CD4-positive, alpha-beta T cell (primary cell): ENCODE measurements at regions not wholly inside any gene's neighbourhood (a gene's known extent, or its start where the extent isn't known, plus 50 kb on each side); places are given as distances from the start of the nearest gene placed in this dataset.

ENCODE experiments used
- ATAC-seq: fragments of 200-7000 bp; cut with Tn5 transposase; one replicate; pipeline ENCODE4 v1.10.0; 2022; ENCODE audit warnings: mild to moderate bottlenecking; ENCODE audit not compliant: poor library complexity
- CTCF ChIA-PET: fragments of 350-600 bp; sonication (Branson Sonifier 250); formaldehyde crosslinking; loops from one replicate; lab custom pipeline; 2021; ENCODE audit warnings: antibody characterized with exemption, inconsistent platforms; lab: Charles Lee
- POLR2A ChIA-PET: fragments of 350-600 bp; sonication (Branson Sonifier 250); formaldehyde crosslinking; loops from one replicate; lab custom pipeline; 2021; ENCODE audit warnings: antibody characterized with exemption, inconsistent platforms; lab: Charles Lee
- DNase-seq, 14 experiments: peaks; one replicate each; pipeline ENCODE4 v3.0.0-alpha.2; 2013 to 2020; ENCODE audit warnings: mixed read lengths in 2 of 14
- H3K27ac ChIP-seq, 2 donors: one replicate each; pipeline versions ENCODE4 v1.5.1 to v1.7.0; 2013; ENCODE audit warnings: low read length in 2 of 2, low read depth in 1 of 2, mild to moderate bottlenecking in 1 of 2
- H3K27me3 ChIP-seq, 2 experiments: 1 replicate in 1 of 2; 2 replicates in 1 of 2; pipeline versions ENCODE4 v1.6.1 to v1.7.0; 2013; ENCODE audit warnings: low read length in 2 of 2, control low read depth in 1 of 2, mild to moderate bottlenecking in 1 of 2, moderate library complexity in 1 of 2; ENCODE audit not compliant: insufficient read depth in 2 of 2, control insufficient read depth in 1 of 2
- H3K36me3 ChIP-seq: one replicate; pipeline ENCODE4 v1.6.1; 2013; ENCODE audit warnings: low read length, control low read depth; ENCODE audit not compliant: insufficient read depth
- H3K4me1 ChIP-seq: one replicate; pipeline ENCODE4 v1.6.1; 2013; ENCODE audit warnings: low read length, control low read depth; ENCODE audit not compliant: insufficient read depth
- H3K4me3 ChIP-seq: one replicate; pipeline ENCODE4 v1.5.1; 2013; ENCODE audit warnings: mild to moderate bottlenecking, low read length, moderate library complexity
- H3K9me3 ChIP-seq, 2 experiments: 1 replicate in 1 of 2; 2 replicates in 1 of 2; pipeline versions ENCODE4 v1.6.1 to v1.7.0; 2013; ENCODE audit warnings: low read length in 2 of 2, mild to moderate bottlenecking in 2 of 2, control low read depth in 1 of 2, moderate library complexity in 1 of 2; ENCODE audit not compliant: control insufficient read depth in 1 of 2, insufficient read depth in 1 of 2
- H3K27ac Mint-ChIP-seq: one replicate; pipeline ENCODE4 v1.8.0; 2020; ENCODE audit warnings: mixed read lengths
- H3K27me3 Mint-ChIP-seq: one replicate; pipeline ENCODE4 v1.8.0; 2021; ENCODE audit warnings: mixed read lengths
- H3K36me3 Mint-ChIP-seq: one replicate; pipeline ENCODE4 v1.8.0; 2021; ENCODE audit warnings: low read depth, mixed read lengths
- H3K4me1 Mint-ChIP-seq: one replicate; pipeline ENCODE4 v1.8.0; 2021; ENCODE audit warnings: low read depth, mixed read lengths
- H3K4me3 Mint-ChIP-seq: one replicate; pipeline ENCODE4 v1.8.0; 2020; ENCODE audit warnings: mild to moderate bottlenecking, mixed read lengths
- H3K9me3 Mint-ChIP-seq: one replicate; pipeline ENCODE4 v1.8.0; 2020; ENCODE audit warnings: mixed read lengths
- intact Hi-C, 2 experiments: fragments of 100-400 bp; cut with DNase I in 1 of 2; cut with micrococcal nuclease in 1 of 2; formaldehyde crosslinking; loops; one replicate each; pipeline versions ENCODE4 v1.15.1 to v1.9.0; 2023 to 2025; cut with DNase I, micrococcal nuclease
- TF ChIP-seq, protein P1 (sequence below): fragments of 200-600 bp; IDR thresholded peaks from one replicate; pipeline ENCODE4 v1.8.0; 2022; ENCODE audit warnings: antibody characterized with exemption, mild to moderate bottlenecking

DNA sequence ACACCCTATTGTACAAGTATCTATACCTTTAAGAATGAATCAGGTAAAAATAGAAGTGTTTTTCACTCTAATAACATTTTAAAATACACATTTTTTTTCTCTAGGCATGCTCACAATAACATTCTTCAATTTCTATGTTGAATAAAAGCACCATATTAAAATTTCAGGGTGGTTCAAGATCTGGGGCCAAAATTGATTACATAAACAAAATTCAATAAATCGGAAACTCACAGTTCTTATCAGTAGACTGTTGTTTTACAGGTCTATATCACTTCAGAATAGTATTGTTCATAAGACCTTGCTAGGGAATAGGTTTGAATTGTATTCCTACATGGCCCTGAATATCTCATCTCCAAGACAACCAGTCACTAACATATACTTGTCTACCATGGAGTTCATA, 634.0 kb downstream of the SPOCK3 start:
- Histone ChIP-seq H3K4me1 (no peaks in the 10 kb centered on the region), H3K36me3 (no peaks in the 10 kb centered on the region), H3K27ac (no peak overlapping the region), H3K27me3 (no peaks in the 10 kb centered on the region), H3K4me3 (no peak overlapping the region), H3K9me3 (peaks cover 0 to 6% of the 10 kb centered on the region in 2 experiments)
- intact Hi-C loops = no loop called here
- no peak for ATAC-seq
- no peak for DNase-seq
- H3K9me3 Mint-ChIP-seq = peaks cover 7% of the 10 kb centered on the region
- H3K36me3 Mint-ChIP-seq = no peaks in the 10 kb centered on the region
- no peak overlapping the region for H3K4me3 Mint-ChIP-seq
- H3K27ac Mint-ChIP-seq = no peak overlapping the region
- no peaks in the 10 kb centered on the region for H3K4me1 Mint-ChIP-seq
- CTCF ChIA-PET = no interaction called here
- no peaks in the 10 kb centered on the region for H3K27me3 Mint-ChIP-seq
- TF ChIP-seq, protein P1, sequence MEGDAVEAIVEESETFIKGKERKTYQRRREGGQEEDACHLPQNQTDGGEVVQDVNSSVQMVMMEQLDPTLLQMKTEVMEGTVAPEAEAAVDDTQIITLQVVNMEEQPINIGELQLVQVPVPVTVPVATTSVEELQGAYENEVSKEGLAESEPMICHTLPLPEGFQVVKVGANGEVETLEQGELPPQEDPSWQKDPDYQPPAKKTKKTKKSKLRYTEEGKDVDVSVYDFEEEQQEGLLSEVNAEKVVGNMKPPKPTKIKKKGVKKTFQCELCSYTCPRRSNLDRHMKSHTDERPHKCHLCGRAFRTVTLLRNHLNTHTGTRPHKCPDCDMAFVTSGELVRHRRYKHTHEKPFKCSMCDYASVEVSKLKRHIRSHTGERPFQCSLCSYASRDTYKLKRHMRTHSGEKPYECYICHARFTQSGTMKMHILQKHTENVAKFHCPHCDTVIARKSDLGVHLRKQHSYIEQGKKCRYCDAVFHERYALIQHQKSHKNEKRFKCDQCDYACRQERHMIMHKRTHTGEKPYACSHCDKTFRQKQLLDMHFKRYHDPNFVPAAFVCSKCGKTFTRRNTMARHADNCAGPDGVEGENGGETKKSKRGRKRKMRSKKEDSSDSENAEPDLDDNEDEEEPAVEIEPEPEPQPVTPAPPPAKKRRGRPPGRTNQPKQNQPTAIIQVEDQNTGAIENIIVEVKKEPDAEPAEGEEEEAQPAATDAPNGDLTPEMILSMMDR = no peak
- POLR2A ChIA-PET = no interaction called here

DNA sequence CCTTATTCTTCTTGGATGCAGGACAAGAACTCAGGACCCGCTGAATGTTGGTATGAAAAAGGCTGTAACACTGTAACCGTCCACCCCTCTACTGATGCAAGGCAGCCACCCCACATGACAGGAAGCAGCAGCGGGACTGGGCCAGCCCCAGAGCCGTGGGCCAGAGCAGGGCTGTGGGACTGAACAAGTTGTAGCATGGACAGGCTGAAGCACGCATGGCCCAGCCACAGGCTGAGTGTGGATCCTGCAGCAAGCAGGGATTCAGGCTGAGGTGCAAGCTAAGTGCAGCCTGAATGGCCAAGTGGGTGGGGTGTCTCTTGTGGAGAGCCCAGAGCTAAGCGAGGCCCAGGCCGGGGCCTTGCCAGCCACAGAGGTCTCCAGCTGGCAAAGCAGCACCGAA, 632.2 kb downstream of the SPOCK3 start:
- H3K4me3 ChIP-seq = no peak overlapping the region
- H3K4me1 ChIP-seq = no peaks in the 10 kb centered on the region
- Mint-ChIP-seq H3K27me3 (no peaks in the 10 kb centered on the region), H3K4me3 (no peak overlapping the region), H3K4me1 (no peaks in the 10 kb centered on the region), H3K27ac (no peak overlapping the region), H3K9me3 (peaks cover 7% of the 10 kb centered on the region), H3K36me3 (no peaks in the 10 kb centered on the region)
- ATAC-seq = no peak
- H3K36me3 ChIP-seq = no peaks in the 10 kb centered on the region
- intact Hi-C loops = no loop called here
- TF ChIP-seq, protein P1 = no peak
- DNase-seq = no peak
- CTCF ChIA-PET = no interaction called here
- peaks cover 0 to 6% of the 10 kb centered on the region in 2 experiments for H3K9me3 ChIP-seq
- POLR2A ChIA-PET = no interaction called here
- H3K27ac ChIP-seq = no peak overlapping the region
- H3K27me3 ChIP-seq = no peaks in the 10 kb centered on the region

DNA sequence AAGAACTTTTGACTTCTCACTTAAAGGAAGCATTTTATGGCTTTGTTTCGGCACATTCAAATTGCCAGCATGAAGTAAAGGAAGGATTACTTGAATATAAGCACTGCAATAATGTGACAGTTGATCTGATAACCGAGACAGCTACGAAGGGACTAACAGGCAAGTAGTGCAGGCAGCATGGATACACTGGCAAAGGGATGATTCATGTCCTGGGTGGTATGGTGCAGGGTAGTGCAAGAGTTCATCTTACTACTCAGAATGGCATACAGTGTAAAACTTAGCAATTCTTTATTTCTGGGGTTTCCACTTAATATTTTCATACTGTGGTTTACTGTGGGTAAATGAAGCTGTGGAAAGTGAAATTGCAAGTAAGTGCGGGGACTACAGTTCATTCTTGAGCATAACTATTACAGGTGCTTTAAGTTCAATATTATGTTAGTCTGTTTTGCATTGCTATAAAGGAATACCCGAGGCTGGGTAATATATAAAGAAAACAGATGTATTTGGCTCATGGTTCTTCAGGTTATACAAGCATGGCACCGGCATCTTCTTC, 611.8 kb downstream of the SPOCK3 start:
- TF ChIP-seq, protein P1 = no peak
- ChIA-PET POLR2A (no interaction called here), CTCF (no interaction called here)
- no peak for DNase-seq
- Histone ChIP-seq H3K36me3 (no peaks in the 10 kb centered on the region), H3K27ac (no peak overlapping the region), H3K4me3 (no peak overlapping the region), H3K27me3 (no peaks in the 10 kb centered on the region), H3K9me3 (no peaks in the 10 kb centered on the region), H3K4me1 (no peaks in the 10 kb centered on the region)
- H3K27ac Mint-ChIP-seq = no peak overlapping the region
- H3K27me3 Mint-ChIP-seq = no peaks in the 10 kb centered on the region
- no peak for ATAC-seq
- intact Hi-C loops = no loop called here
- H3K4me1 Mint-ChIP-seq = no peaks in the 10 kb centered on the region
- no peaks in the 10 kb centered on the region for H3K36me3 Mint-ChIP-seq
- no peak overlapping the region for H3K4me3 Mint-ChIP-seq
- peaks cover 8% of the 10 kb centered on the region for H3K9me3 Mint-ChIP-seq
